Epithelial cell of proximal tubule (primary cell): ENCODE measurements at regions not wholly inside any gene's neighbourhood (a gene's known extent, or its start where the extent isn't known, plus 50 kb on each side); places are given as distances from the start of the nearest gene placed in this dataset.

Experiments used
- DNase-seq: peaks from one replicate; pipeline ENCODE4 v3.0.0-alpha.2; 2011; ENCODE audit warnings: low read depth
- H3K4me3 ChIP-seq: 2 replicates; pipeline ENCODE4 v1.5.1; 2011; ENCODE audit warnings: low read depth, mild to moderate bottlenecking, low read length
- CTCF ChIP-seq: conservative IDR thresholded peaks from 2 replicates; pipeline ENCODE4 v1.5.1; 2012; ENCODE audit warnings: low read depth, mild to moderate bottlenecking, low read length

DNA sequence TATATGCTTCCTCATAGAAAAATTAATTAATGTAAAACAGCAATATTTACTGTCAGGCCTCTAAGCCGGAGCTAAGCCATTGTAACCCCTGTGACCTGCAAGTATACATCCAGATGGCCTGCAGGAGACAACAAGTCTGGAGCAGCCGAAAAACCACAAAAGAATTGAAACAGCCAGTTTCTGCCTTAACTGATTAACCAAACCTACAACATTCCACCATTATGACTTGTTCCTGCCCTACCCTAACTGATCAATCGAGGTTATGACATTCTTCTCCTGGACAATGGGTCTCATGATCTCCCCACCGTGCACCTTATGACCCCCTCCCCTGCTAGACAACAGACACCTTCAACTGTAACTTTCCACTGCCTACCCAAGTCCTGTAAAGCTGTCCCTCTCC is 205.8 kb upstream of the DUSP10 start:
- DNase-seq, result no peak
- no peak overlapping the region for H3K4me3 ChIP-seq
- TF ChIP-seq CTCF, result no peak

DNA sequence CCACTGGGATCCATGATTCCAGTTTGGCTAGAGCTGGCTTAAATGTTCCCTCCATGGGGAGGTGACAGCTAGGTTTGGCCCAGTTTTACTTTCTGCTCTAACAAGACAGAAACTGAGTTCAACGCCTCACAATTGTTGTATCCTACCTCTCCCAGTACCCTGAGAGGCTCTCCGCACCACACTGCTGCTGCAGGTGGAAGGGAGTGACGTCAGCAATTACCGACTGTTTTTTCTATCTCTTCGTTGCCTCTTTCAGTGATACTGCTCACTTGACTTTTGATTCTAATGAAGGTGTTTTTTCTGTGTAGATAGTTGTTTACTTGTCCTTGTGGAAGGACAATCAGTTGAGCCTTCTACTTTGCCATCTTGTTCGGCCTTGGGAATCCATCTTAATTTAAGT is 204.9 kb upstream of the DUSP10 start:
- no peak for TF ChIP-seq CTCF
- H3K4me3 ChIP-seq, result no peak overlapping the region
- DNase-seq, result no peak

DNA sequence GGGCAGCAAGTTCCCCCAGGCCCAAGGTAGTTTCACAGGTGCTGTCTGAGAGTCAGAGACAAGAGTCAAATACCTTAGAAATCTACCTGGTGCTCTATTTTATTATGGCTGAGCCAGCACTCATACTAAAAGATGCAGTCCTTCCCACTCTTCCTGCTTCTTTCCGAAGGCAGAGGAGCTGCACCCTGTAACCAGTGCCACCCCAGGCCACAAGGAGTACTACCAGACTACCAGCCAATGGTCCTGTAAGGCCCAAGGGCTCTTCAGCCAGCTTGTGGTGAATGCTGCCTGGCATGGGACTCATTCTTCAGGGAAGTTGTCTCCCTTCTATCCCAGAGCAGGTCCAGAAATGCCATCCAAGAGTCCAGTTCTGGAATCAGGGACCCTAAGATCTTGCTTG is 203.8 kb upstream of the DUSP10 start:
- DNase-seq, result no peak
- no peak overlapping the region for H3K4me3 ChIP-seq
- no peak for TF ChIP-seq CTCF

DNA sequence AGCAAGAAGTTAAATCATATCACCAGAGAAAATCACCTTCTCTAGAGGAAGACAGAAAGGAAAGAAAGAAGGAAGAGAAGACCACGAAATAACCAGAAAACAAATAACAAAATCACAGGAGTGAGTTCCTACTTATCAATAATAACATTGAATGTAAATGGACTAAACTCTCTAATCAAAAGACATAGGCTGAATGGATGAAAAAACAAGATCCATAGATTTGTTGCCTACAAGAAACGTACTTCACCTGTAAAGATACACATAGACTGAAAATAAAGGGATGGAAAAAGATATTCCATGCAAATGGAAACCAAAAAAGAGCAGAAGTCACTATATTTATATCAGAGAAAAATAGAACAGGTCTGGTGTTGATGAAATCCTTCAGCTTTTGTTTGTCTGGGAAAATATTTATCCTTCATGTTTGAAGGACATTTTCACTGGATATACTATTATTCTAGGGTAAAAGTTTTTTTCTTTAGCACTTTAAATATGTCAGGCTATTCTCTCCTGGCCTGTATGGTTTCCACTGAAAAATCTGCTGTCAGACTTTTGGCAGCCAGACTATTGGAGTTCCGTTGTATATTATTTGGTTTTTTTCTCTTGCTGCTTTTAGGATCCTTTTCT is 202.5 kb upstream of the DUSP10 start:
- no peak for TF ChIP-seq CTCF
- no peak for DNase-seq
- H3K4me3 ChIP-seq, result no peak overlapping the region

DNA sequence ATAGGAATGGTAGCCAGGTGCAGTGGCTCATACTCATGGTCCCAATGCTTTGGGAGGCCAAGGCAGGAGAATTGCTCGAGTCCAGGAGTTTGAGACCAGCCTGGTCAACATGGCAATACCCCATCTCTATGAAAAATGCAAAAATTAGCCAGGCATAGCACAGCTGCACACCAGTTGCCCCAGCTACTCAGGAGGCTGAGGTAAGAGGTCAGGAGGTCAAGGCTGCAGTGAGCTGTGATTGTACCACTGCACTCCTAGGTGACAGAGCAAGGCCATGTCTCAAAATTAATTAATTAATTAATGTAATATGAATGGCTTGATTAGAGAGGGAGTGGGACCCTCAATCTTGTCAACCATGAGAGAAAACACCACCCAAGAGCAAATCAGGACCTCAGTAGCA is 198.7 kb upstream of the DUSP10 start:
- H3K4me3 ChIP-seq, result no peak overlapping the region
- no peak for TF ChIP-seq CTCF

DNA sequence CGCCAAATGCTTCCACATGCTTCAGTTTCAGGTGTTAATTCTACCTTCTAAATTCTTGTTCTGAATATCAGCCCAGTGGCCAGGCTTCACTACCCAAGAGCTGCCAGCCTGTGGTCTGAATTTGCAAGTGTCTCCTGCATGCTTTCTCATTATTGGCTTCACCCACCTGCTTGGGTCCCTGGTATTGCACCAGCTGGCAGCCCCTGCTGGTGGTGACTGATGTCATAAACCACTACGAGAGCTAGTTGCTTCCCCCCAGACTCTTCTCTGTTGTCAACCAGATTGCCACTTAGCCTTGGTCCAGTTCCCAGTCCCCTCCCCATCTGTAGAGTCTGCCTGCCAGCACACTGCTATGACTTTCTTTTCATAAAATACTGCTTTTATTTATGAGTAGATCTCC is 197.7 kb upstream of the DUSP10 start:
- no peak for DNase-seq
- TF ChIP-seq CTCF, result no peak
- no peak overlapping the region for H3K4me3 ChIP-seq

More for the DNA sequence above, 198.7 kb upstream of the DUSP10 start:
- no peak for DNase-seq

DNA sequence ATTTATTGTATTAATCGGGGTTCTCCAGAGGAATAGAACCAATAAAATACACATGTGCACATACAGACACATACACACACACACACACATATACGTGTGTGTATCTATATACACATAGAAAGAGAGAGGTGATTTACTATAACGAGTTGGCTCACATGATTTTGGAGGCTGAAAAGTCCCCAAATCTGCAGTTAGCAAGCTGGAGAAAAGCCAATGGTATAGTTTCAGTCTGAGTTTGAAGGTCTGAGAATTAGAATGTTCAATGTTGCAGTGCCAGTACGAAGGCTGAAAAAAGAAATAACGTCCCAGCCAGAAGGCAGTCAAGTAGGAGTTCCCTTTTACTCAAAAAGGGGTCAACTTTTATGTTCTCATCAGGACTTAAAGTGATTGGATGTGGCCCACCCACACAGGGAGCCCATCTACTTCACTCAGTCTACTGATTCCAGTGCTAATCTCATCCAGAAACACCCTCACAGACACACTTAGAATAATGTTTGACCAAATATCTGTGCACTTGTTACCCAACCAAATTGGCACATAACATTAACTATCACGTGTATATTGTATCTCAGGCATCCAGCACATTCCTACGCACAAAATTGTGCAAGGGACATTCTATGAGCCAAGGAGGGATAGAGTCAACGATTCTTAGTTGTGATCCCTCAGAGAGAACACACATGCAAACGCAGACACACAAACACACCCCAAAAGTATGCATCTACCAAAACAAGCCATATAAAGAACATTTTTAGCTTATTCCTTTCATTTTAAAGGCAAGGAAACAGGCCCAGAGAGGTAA is 195.5 kb upstream of the DUSP10 start:
- H3K4me3 ChIP-seq, result no peak overlapping the region
- DNase-seq, result no peak
- no peak for TF ChIP-seq CTCF
